ENCODE measurements at regions not wholly inside any gene's neighbourhood (a gene's known extent, or its start where the extent isn't known, plus 50 kb on each side); places are given as distances from the start of the nearest gene placed in this dataset.

GRCh38 chr6:149252622-149253021, 64.9 kb upstream of the TAB2 start:
- no peaks in the 10 kb centered on the region for H3K36me3 Mint-ChIP-seq (ENCODE audit: low read depth)
- no peak overlapping the region for H3K4me3 Mint-ChIP-seq
- H3K27me3 Mint-ChIP-seq (ENCODE audit: low read depth): peaks cover 2% of the 10 kb centered on the region
- peaks cover 32% of the 10 kb centered on the region for H3K4me1 Mint-ChIP-seq
- H3K27ac Mint-ChIP-seq: peak overlapping the region in 2 of 3 experiments; percentile 54
- TF ChIP-seq CTCF (IDR thresholded peaks at IDR 0.05; ENCODE audit: unreplicated experiment in 3 of 3): no peak
- H3K9me3 Mint-ChIP-seq: peaks cover 4% of the 10 kb centered on the region

DNA sequence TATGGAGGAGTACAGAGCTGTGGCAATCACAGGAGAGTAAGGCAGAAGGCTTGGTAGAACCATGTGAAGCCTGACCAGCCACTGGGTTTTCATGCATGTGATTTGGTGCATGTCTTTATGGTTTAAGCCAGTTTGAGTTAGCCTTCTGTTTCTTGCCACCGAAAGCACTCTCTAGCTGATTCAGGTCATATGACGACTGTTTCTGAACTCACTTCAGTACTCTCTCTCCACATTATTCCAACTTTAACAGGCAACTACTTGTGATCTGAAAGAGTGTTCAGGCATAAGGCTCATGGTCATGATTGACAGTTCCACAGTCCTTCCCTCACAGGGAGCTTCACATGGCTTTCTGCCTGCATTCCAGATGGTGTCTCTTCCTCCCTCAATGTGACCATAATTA, 63.3 kb upstream of the TAB2 start:
- H3K9me3 Mint-ChIP-seq: peaks cover 6% of the 10 kb centered on the region
- H3K4me3 Mint-ChIP-seq: no peak overlapping the region
- peaks cover 24% of the 10 kb centered on the region for H3K4me1 Mint-ChIP-seq
- peaks cover 4% of the 10 kb centered on the region for H3K27me3 Mint-ChIP-seq (ENCODE audit: low read depth)
- no peak for TF ChIP-seq CTCF (IDR thresholded peaks at IDR 0.05; ENCODE audit: unreplicated experiment in 3 of 3)
- H3K27ac Mint-ChIP-seq: peak overlapping the region in 1 of 3 experiments; percentile 47
- H3K36me3 Mint-ChIP-seq (ENCODE audit: low read depth): no peaks in the 10 kb centered on the region

- Mint-ChIP-seq H3K4me3 (no peak overlapping the region), H3K36me3 (ENCODE audit: low read depth) (no peaks in the 10 kb centered on the region), H3K9me3 (peaks cover 3% of the 10 kb centered on the region), H3K27ac (no peak overlapping the region), H3K4me1 (peaks cover 5% of the 10 kb centered on the region), H3K27me3 (ENCODE audit: low read depth) (peaks cover 8% of the 10 kb centered on the region)
- no peak for TF ChIP-seq CTCF (IDR thresholded peaks at IDR 0.05; ENCODE audit: unreplicated experiment in 3 of 3)
Observed at GRCh38 chr6:149259753-149260152, 57.8 kb upstream of the TAB2 start.

DNA sequence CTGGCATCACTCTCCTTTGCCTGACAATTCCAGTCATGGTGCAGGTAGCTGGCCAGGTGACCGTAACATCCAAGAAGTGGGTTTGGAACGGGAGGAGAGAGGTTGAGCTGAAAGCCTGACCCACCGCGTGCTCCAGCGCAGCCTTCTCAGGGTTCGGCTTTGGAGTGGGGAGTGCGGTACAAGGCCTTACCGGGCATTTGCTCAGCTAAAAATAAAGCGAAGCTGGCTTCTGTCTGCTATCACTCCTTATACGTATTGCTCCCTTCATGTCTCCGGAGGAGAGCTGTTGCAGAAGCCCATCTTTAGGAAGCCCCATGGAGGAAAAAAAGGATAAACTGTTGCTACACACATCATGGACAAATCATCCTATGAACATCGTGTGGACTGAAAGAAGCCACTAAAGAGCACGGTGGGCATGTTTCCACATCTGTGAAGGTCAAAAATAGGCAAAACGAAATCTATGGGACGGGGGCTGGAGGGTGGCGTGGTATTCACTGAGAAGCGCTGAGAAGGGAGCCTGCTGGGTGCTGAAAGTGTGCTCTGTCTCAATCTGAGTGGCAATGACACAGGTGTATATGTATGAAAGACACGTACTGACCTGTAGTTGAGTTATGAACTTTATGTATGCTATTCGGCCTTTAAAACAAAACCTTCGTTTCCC, 57.2 kb upstream of the TAB2 start:
- peaks cover 10% of the 10 kb centered on the region for H3K27me3 Mint-ChIP-seq (ENCODE audit: low read depth)
- H3K36me3 Mint-ChIP-seq (ENCODE audit: low read depth): no peaks in the 10 kb centered on the region
- no peak overlapping the region for H3K4me3 Mint-ChIP-seq
- peaks cover 5% of the 10 kb centered on the region for H3K4me1 Mint-ChIP-seq
- H3K27ac Mint-ChIP-seq: no peak overlapping the region
- H3K9me3 Mint-ChIP-seq: peaks cover 3% of the 10 kb centered on the region
- TF ChIP-seq CTCF (IDR thresholded peaks at IDR 0.05; ENCODE audit: unreplicated experiment in 3 of 3): no peak

- Mint-ChIP-seq H3K36me3 (ENCODE audit: low read depth) (no peaks in the 10 kb centered on the region), H3K9me3 (peaks cover 3% of the 10 kb centered on the region), H3K27ac (no peak overlapping the region), H3K4me1 (no peaks in the 10 kb centered on the region), H3K27me3 (ENCODE audit: low read depth) (peaks cover 16% of the 10 kb centered on the region), H3K4me3 (no peak overlapping the region)
- TF ChIP-seq CTCF (IDR thresholded peaks at IDR 0.05; ENCODE audit: unreplicated experiment in 3 of 3): no peak
Observed at GRCh38 chr6:149261364-149262040, 56.0 kb upstream of the TAB2 start.

DNA sequence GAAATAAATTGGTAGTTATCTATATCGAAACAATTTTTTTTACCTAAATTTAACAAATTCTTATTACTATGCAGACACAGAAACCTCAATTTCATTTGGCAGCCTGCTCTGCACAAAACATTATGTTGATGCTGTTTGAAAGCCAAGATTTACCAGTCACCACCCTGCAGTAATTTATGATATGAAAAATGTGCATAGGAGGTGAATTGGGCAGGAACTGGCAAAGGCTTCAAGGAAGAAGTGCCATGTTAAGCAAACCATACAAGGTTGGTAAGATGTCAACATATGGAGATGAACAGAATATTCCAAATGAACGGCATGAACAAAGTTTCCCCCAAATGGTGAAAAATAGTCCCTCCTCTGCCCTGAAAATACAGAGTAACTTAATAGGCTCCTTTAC, 54.2 kb upstream of the TAB2 start:
- H3K4me1 Mint-ChIP-seq: no peaks in the 10 kb centered on the region
- no peak for TF ChIP-seq CTCF (IDR thresholded peaks at IDR 0.05; ENCODE audit: unreplicated experiment in 3 of 3)
- H3K36me3 Mint-ChIP-seq (ENCODE audit: low read depth): no peaks in the 10 kb centered on the region

More for the DNA sequence above, 54.2 kb upstream of the TAB2 start:
- Mint-ChIP-seq H3K27me3 (ENCODE audit: low read depth) (peaks cover 11% of the 10 kb centered on the region), H3K4me3 (no peak overlapping the region), H3K9me3 (no peaks in the 10 kb centered on the region), H3K27ac (no peak overlapping the region)
